ENCODE measurements at regions not wholly inside any gene's neighbourhood (a gene's known extent, or its start where the extent isn't known, plus 50 kb on each side); places are given as distances from the start of the nearest gene placed in this dataset.
"Not testable (repeated sequence)": the region's sequence is repeated elsewhere in the genome, so short reads cannot be mapped to it uniquely, and the experiment has no call there.

DNA sequence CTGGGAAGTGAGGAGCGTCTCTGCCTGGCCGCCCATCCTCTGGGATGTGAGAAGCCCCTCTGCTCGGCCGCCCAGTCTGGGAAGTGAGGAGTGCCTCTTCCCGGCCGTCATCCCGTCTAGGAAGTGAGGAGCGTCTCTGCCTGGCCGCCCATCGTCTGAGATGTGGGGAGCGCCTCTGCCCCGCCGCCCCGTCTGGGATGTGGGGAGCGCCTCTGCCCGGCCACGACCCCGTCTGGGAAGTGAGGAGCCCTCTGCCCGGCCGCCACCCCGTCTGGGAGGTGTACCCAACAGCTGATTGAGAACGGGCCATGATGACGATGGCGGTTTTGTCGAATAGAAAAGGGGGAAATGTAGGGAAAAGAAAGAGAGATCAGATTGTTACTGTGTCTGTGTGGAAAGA, 173.9 kb upstream of the PRSS1 start:
- not testable (repeated sequence) for DNase-seq (ENCODE audit: low read depth in 4 of 4, low spot score in 3 of 4)

DNA sequence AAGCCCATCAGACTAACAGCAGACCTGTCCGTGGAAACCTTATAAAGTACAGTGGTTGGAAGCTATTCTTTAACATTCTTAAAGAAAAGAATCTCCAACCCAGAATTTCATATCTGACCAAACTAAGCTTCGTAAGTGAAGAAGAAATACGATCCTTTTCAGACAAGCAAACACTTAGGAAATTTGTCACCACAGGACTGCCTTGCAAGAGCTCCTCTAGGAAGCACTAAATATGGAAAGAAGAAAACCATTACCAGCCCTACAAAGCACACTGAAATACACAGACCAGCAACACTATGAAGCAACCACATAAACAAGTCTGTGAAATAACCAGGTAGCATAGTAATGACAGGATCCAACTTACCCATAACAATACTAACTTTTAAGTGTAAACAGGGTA, 177.7 kb upstream of the PRSS1 start:
- DNase-seq (ENCODE audit: low read depth in 4 of 4, low spot score in 3 of 4) = no peak

DNA sequence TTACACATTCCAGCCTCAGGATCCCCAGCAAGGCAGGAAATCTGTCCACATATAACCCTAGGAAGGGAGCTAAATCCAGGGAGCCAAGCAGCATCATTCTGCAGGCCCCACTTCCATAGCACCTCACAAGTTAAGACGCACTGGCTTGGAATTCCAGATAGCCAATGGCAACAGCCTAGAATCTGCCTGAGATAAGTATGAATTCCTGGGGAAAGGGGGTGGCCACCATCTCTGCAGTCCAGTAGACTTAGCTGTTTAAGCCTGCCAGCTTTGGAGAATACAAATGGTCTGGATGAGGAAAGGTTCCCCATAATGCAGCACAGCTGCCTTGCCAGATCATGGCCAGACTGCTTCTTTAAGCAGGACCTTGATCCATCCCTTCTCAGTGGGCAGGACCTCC, 179.4 kb upstream of the PRSS1 start:
- no peak for DNase-seq (ENCODE audit: low read depth in 4 of 4, low spot score in 3 of 4)

DNA sequence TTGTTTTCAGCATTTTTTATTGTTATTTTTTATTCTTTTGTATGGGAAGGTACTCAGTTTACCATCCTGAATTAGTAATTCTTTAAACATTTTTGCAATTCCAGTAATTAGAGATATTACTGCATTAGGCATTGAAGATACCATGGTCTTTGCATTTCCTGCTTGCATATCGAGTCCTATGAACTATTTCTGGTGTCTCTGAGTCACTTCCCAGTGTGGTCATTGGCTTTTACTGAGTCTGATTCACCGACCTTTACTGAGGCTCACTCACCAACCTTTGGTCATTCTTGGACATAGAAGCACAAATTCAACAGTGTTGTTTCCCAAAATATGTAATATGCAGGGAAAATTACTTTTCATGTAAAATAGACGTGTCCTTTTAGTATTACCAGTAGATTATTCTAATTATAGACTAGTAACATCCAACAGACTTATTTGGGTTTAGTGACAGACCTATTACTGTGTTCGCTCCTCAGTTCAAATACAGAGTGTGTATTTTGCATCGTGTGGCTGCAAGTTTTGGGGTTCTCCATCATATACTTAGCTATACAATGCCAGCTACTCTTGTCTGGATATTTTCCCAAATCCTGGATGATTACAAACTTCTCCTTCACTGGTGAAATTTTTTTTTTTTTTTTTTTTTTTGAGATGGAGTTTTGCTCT, 180.7 kb upstream of the PRSS1 start:
- DNase-seq (ENCODE audit: low read depth in 4 of 4, low spot score in 3 of 4) = no peak

DNA sequence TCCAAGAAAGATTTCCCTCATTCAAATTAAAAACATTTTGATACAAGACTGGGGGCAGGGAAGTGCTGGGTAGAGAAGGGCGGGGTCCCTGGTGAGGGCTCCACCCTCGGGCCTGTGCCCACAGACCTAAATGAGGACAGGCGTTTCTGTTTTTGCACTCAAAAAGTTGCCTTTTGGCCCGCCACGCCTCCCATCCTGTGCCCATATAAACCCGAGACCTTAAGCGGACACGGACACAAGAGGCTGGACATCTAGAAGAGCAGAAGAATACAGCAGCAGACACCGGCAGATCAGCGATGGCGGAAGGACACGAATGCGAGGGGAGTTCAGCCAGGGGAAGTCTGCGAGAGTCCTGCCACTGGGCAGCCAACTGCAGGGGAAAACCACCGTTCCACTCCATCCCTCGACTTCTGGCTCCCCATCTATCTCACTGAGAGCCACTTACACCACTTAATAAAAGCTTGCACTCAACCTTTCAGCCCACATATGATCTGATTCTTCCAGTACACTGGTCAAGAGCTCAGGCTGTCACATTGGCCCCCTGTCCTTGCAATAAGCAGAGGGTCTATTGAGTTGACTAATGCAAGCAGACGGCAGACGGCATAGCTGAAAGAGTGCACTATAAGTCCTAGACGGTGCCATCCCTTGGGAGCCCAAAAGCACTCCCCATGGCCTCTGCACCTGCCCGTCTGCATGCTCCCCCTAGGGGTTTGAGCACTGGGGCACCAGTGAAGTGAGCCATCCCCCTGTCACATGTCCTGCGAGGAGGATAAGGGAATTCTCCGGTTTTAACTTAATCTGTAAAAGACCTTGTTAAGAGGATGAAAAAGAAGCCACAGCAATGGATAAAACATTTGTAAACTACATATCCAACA, 181.8 kb upstream of the PRSS1 start:
- no peak for DNase-seq (ENCODE audit: low read depth in 4 of 4, low spot score in 3 of 4)

DNA sequence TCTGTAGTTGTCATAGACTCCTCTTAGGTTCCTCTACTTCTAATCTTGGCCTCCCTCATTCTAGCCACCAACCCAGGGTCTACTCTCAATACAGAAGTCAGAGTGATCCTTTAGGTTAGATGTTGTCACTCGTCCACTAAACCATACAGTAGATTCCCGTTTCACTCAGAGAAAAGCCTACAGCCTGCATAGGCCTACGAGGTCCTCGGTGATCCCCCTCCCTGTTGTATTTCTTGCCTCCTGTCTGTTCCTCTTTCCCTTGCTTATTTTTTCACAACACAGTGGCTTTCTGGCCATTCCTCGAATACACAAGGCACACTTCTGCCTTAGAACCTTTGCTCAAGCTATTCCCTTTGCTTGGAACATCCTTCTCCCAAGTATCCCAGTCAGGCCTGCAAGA, 183.0 kb upstream of the PRSS1 start:
- no peak for DNase-seq (ENCODE audit: low read depth in 4 of 4, low spot score in 3 of 4)

DNA sequence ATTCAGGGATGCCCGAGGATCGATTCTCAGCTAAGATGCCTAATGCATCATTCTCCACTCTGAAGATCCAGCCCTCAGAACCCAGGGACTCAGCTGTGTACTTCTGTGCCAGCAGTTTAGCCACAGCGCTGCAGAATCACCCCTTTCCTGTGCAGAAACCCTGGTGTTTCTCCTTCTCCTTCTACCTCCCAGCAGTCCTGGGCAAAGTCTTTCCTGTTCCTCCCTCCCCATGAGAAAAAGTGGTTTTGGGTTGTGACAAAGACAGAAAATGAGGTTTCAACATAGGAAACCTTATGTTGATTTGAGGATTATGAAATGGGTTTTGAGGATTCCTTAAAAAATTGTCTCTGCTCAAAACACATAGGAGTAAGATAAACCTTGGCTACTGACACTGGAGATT, 185.1 kb upstream of the PRSS1 start:
- DNase-seq (ENCODE audit: low read depth in 4 of 4, low spot score in 3 of 4) = not testable (repeated sequence)

DNA sequence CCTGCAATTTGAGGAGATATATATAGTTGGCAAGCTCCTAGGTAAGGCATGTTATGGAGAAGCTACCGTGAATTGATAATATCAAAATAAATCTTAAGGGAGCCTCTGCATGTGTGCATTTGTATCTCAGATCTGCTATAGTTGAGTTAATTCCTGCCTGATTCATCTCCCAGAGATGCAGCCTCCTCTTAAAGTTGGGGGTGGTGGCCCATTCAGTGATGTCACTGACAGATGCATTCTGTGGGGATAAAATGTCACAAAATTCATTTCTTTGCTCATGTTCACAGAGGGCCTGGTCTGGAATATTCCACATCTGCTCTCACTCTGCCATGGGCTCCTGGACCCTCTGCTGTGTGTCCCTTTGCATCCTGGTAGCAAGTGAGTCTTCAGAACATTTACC, 185.8 kb upstream of the PRSS1 start:
- no peak for DNase-seq (ENCODE audit: low read depth in 4 of 4, low spot score in 3 of 4)

DNA sequence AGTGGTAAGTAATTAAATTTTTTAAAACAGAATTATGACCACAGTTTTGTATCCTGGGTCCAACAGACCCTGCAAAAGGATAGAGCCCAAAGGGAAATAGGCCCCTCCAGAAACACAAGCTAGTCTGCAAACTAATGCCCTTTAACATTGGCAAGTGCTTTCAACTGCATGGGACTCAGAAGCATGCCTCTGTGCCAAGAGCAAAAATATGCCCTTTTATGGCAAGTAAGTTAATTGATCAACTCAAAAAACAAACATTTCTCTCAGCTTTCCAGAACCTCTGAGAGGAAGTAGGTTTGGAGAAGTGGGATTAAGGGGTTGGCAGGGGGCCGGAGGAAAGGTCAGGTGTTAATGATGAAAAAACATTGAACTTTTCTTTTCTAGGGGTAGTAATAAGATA, 186.6 kb upstream of the PRSS1 start:
- no peak for DNase-seq (ENCODE audit: low read depth in 4 of 4, low spot score in 3 of 4)

DNA sequence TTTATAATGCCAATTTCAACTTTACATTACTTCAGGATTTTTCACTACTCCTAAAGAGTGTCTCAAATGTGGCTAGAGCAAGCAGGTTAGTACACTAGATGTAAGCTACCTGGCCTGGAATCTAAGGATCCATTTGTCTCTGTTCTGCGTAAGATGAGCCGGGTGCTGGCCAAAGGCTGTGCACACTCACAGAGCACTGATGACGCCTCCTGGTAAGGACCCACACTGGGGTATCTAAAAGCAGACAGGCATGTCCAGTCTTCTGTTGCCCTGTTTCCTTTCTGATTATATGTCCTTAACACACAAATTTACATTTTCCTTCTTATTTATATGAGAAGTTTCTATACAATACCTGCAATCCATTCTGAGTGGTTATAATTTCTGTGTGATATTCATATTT, 187.9 kb upstream of the PRSS1 start:
- DNase-seq (ENCODE audit: low read depth in 4 of 4, low spot score in 3 of 4) = not testable (repeated sequence)

DNA sequence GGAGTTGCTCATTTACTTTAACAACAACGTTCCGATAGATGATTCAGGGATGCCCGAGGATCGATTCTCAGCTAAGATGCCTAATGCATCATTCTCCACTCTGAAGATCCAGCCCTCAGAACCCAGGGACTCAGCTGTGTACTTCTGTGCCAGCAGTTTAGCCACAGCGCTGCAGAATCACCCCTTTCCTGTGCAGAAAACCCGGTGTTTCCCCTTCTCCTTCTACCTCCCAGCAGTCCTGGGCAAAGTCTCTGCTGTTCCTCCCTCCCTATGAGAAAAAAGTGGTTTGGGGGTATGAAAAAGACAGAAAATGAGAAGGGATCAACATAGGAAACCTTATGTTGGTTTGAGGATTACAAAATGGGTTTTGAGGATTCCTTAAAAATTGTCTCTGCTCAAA, 188.5 kb upstream of the PRSS1 start:
- not testable (repeated sequence) for DNase-seq (ENCODE audit: low read depth in 4 of 4, low spot score in 3 of 4)

DNA sequence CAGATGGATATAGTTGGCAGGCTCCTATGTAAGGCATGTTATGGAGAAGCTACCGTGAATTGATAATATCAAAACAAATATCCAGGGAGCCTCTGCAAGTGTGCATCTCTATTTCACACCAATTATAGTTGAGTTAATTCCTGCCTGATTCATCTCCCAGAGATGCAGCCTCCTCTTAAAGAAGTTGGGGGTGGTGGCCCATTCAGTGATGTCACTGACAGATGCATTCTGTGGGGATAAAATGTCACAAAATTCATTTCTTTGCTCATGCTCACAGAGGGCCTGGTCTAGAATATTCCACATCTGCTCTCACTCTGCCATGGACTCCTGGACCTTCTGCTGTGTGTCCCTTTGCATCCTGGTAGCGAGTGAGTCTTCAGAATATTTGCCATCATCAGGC, 189.1 kb upstream of the PRSS1 start:
- DNase-seq (ENCODE audit: low read depth in 4 of 4, low spot score in 3 of 4) = no peak

DNA sequence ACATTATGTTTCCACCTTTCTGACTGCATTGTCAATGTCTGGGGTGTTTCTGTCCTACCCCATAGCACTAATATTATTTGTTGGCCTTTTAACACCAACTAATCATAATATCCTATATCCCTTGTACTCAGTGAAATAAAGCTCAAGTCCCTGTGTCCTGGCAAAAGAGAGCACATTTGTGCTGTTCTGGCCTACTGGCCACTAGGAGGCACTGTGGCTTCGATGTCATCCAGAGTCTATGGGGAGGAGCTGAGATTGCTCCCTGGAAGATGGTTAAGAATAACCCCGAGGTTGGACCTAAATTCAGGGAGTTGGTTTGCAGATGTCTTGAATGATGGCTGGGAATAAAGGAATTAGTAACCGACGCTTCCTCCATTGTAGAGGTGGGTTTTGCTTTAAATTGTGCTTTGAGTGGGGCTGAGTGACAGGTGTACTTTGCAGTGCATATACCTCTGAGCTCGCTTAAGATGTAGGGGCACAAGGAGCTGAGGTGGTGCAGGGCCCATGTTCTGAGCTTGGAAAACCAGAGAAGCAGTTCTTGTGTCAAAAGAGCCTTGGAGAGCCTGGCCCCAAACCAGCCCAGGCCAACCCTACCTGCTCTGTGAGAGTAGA, 191.2 kb upstream of the PRSS1 start:
- no peak for DNase-seq (ENCODE audit: low read depth in 4 of 4, low spot score in 3 of 4)

DNA sequence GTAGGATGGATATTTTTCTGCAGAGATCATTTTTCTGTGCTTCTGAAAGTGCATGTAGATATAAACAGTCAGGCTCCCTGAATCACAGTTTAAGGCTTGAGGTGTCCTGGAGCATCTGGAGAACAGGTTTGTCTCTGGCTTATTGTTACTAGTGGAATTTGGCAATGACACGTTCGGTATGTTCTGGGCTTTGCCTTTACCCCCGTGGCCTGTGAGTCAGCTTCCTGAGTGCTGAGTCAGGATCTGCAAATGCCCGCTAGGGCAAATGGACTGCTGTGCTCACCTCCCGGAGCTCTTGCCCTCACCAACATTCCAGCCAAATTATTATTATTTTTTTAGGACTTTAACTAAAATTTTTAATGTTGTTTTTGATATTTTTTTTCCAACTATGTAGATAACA, 192.5 kb upstream of the PRSS1 start:
- no peak for DNase-seq (ENCODE audit: low read depth in 4 of 4, low spot score in 3 of 4)

DNA sequence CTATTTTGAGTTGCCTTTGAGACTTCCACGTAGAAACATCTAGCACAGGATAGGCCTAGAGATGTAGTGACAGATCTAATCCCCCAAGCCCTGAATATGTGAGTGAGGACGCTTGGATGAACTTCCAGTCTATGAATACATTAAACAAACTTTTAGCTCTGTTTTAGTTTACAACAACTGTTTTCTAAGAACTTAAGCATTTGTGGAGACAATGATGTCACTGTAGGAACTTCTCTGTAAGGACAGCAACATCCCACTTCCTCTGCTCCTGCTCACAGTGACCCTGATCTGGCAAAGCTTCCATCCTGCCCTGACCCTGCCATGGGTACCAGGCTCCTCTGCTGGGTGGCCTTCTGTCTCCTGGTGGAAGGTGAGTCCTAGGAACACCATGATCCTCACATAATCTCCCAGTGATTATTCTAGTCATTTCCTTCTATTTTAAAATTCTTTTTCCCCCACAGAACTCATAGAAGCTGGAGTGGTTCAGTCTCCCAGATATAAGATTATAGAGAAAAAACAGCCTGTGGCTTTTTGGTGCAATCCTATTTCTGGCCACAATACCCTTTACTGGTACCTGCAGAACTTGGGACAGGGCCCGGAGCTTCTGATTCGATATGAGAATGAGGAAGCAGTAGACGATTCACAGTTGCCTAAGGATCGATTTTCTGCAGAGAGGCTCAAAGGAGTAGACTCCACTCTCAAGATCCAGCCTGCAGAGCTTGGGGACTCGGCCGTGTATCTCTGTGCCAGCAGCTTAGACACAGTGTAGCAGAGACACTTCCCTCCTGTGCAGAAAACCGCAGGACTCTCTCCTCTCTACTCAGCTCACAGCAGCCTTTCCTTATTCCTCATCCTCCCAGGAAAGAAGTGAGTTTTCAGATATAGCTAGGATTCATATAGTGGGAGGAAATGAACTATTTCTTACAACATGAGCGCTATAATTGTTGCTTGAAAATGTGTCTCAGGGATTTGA, 194.4 kb upstream of the PRSS1 start:
- DNase-seq (ENCODE audit: low read depth in 4 of 4, low spot score in 3 of 4) = no peak

DNA sequence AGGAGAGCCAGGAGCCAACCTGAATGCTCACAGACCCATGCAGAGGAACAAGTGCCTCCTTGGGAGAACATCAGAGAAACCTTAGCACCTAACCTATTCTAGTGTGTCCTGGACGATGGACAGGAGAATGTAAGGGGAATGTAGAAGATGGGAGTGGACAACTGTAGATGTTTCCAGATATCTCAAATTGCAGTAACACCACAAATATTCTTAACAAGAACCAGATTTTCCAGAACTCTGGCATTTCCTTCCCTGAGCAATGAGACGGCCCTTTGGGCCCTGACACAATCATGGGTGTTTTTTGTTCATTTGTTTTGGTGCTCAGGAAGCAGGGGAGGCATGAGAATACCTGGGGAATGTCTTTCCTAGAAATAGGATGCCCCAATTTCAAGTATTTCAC, 196.1 kb upstream of the PRSS1 start:
- DNase-seq (ENCODE audit: low read depth in 4 of 4, low spot score in 3 of 4) = no peak

DNA sequence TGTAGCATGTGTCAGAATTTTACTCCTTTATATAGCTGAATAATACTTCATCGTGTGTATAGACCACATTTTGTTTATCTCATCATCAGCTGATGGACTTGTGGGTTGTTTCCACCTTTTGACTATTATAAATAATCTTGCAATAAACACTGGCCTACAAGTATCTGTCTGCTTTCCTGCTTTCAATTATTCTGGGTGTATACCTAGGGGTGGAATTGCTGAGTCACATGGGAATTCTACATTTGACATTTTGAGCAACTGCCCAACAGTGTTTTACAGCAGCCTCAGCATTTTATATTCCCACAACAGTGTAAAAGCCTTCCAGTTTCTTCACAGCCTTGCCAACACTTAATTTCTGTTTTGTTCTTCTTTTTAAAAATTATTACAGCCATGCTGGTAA, 200.3 kb upstream of the PRSS1 start:
- DNase-seq (ENCODE audit: low read depth in 4 of 4, low spot score in 3 of 4) = no peak

DNA sequence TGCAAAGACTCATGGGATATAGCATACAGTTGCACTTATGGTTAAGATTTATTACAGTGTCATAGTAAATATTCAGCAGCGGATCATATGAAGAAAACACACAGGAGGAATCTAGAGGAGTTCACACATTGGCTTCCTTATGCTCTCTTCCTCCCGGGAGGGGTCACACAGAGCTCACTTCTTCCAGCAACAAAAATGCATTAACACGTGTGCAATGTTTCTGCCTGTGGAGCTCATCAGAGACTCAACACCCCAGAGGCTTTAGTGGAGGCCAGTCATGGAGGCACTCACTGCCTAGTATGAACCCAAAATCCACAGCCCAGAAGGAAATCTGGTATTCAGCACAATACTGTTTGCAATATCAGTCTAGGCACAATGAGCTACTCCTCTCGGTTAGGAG, 202.8 kb upstream of the PRSS1 start:
- DNase-seq (ENCODE audit: low read depth in 4 of 4, low spot score in 3 of 4) = no peak

DNA sequence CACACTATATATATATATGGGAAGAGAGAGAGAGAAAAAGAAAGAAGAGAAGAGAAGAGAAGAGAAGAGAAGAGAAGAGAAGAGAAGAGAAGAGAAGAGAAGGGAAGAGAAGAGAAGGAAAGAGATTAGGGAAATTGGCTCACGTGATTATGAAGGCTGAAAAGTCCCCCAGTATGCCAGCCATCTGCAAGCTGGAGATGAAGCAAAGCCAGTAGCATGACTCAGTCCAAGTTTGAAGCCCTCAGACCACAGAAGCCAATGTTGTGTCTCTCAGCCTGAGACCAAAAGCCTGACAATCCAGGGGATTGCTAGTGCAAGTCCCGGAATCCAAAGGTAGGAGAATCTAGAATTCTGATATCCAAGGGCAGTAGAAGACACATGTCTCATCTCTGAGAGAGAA, 206.3 kb upstream of the PRSS1 start:
- DNase-seq (ENCODE audit: low read depth in 4 of 4, low spot score in 3 of 4) = no peak

DNA sequence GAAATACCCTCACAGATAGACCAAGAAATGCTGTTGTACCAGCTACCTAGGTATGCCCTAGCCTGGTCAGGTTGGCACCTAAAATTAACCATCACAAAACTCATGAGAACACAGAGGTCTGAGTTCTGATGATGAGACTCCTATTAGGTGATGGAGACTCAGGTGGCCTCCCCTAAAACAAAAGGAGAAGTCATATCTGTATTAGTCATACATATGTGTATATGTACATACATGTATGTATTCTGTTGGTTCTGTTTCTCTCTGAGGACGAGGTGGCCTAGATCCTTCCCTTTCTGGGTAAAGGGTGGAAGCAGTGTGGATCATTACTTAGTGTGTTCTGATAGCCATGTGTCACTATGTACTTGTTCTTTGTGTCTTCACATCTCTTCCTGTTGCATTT, 207.2 kb upstream of the PRSS1 start:
- no peak for DNase-seq (ENCODE audit: low read depth in 4 of 4, low spot score in 3 of 4)

DNA sequence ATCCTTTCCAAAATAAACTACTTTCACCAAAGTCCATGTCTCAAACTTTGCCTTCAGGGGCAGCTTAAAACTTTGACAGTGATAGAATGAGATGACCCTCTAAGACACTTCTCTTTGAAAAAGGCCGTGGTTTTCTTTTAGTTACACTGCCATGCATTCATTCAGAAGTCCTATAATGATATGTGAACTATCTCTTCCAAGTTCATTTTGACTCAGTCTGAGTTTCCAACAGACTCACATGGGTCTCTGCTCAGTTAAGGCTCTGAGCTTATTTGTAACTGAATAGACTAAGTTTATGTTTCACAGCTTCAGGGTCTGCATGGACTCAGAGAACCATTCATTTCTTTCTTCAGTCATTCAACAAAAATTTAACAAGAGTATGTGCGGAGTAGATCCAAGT, 208.9 kb upstream of the PRSS1 start:
- DNase-seq (ENCODE audit: low read depth in 4 of 4, low spot score in 3 of 4) = no peak

All from left renal pelvis (tissue), 4 donors.